ENCODE measurements at regions not wholly inside any gene's neighbourhood (a gene's known extent, or its start where the extent isn't known, plus 50 kb on each side); places are given as distances from the start of the nearest gene placed in this dataset.

DNA sequence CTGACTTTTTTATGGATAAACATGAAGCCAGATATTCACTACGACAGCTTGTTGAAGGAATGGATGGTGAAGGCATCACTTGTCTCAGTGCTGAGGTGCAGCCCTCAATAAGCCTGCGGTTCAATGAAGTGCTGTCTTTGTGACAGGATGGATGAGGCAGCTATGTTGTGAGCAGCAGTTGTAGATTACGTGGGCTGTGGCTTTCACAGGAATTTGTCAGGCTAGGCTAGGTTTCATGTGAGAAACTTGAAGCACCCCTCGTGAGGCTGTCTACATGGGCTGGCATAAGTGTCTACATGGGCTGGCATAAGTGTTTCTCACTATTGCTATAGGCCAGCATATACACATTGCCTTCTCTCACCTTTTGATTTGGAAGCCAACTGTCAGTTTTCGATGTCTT is 1050.0 kb downstream of the ADGRL3 start:
- WGBS (ENCODE audit: extremely low coverage, insufficient coverage, insufficient read length) = no CpG with 5 or more reads among the region's 5 CpGs
- no peaks in the 10 kb centered on the region for H3K9me3 ChIP-seq (ENCODE audit: insufficient read depth, low read depth, low read length)

GRCh38 chr4:62243895-62244294 is 1043.8 kb downstream of the ADGRL3 start:
- Histone ChIP-seq H2AK5ac (ENCODE audit: low read length) (no peak overlapping the region), H3K14ac (ENCODE audit: low read length) (no peak overlapping the region), H3K36me3 (ENCODE audit: control insufficient read depth in 1 of 2, insufficient read depth in 2 of 2, low read length in 2 of 2) (no peaks in the 10 kb centered on the region), H3K9ac (ENCODE audit: low read length) (no peak overlapping the region), H4K91ac (ENCODE audit: low read depth, low read length) (no peak overlapping the region), H2AFZ (ENCODE audit: insufficient read depth, low read length, poor library complexity) (no peak overlapping the region), H3K23ac (ENCODE audit: low read length) (no peak overlapping the region), H4K8ac (ENCODE audit: low read depth, low read length) (no peak overlapping the region), H3K4ac (ENCODE audit: low read depth, low read length) (no peak overlapping the region), H2BK5ac (ENCODE audit: low read depth, low read length, poor library complexity) (no peak overlapping the region), H3K4me2 (ENCODE audit: low read length) (no peak overlapping the region), H2BK120ac (ENCODE audit: insufficient read depth, low read length, poor library complexity) (no peak overlapping the region), H3K27me3 (ENCODE audit: insufficient read depth, low read length) (no peaks in the 10 kb centered on the region), H3K18ac (ENCODE audit: low read length) (no peak overlapping the region), H3K9me3 (ENCODE audit: insufficient read depth, low read depth, low read length) (no peaks in the 10 kb centered on the region), H3K79me1 (ENCODE audit: low read length) (no peaks in the 10 kb centered on the region), H3K4me1 (ENCODE audit: control insufficient read depth in 1 of 2, insufficient read depth in 2 of 2, low read length in 2 of 2) (no peaks in the 10 kb centered on the region), H3K4me3 (ENCODE audit: low read depth, low read length) (no peak overlapping the region), H4K12ac (ENCODE audit: low read depth, low read length) (no peak overlapping the region), H3K79me2 (ENCODE audit: control insufficient read depth, insufficient read depth, low read length, poor library complexity) (no peaks in the 10 kb centered on the region), H2BK12ac (ENCODE audit: low read length) (no peak overlapping the region), H3K27ac (ENCODE audit: low read depth, low read length) (no peak overlapping the region)
- no CpG with 5 or more reads among the region's 1 CpG for WGBS (ENCODE audit: extremely low coverage, insufficient coverage, insufficient read length)
- DNase-seq = no peak

More for the DNA sequence above, 1050.0 kb downstream of the ADGRL3 start:
- no peak overlapping the region for H3K18ac ChIP-seq (ENCODE audit: low read length)
- no peak overlapping the region for H4K8ac ChIP-seq (ENCODE audit: low read depth, low read length)
- H3K27me3 ChIP-seq (ENCODE audit: insufficient read depth, low read length) = no peaks in the 10 kb centered on the region
- no peak overlapping the region for H2BK120ac ChIP-seq (ENCODE audit: insufficient read depth, low read length, poor library complexity)
- no peak overlapping the region for H3K4ac ChIP-seq (ENCODE audit: low read depth, low read length)
- H3K36me3 ChIP-seq (ENCODE audit: control insufficient read depth in 1 of 2, insufficient read depth in 2 of 2, low read length in 2 of 2) = no peaks in the 10 kb centered on the region
- no peak overlapping the region for H2AFZ ChIP-seq (ENCODE audit: insufficient read depth, low read length, poor library complexity)
- H3K9ac ChIP-seq (ENCODE audit: low read length) = no peak overlapping the region
- H3K4me1 ChIP-seq (ENCODE audit: control insufficient read depth in 1 of 2, insufficient read depth in 2 of 2, low read length in 2 of 2) = no peaks in the 10 kb centered on the region
- no peaks in the 10 kb centered on the region for H3K79me2 ChIP-seq (ENCODE audit: control insufficient read depth, insufficient read depth, low read length, poor library complexity)
- no peak overlapping the region for H3K14ac ChIP-seq (ENCODE audit: low read length)
- H2AK5ac ChIP-seq (ENCODE audit: low read length) = no peak overlapping the region
- no peak overlapping the region for H2BK12ac ChIP-seq (ENCODE audit: low read length)
- DNase-seq = no peak
- H3K27ac ChIP-seq (ENCODE audit: low read depth, low read length) = no peak overlapping the region
- H3K79me1 ChIP-seq (ENCODE audit: low read length) = no peaks in the 10 kb centered on the region
- no peak overlapping the region for H2BK5ac ChIP-seq (ENCODE audit: low read depth, low read length, poor library complexity)
- no peak overlapping the region for H4K12ac ChIP-seq (ENCODE audit: low read depth, low read length)
- H3K23ac ChIP-seq (ENCODE audit: low read length) = no peak overlapping the region
- no peak overlapping the region for H3K4me2 ChIP-seq (ENCODE audit: low read length)
- no peak overlapping the region for H4K91ac ChIP-seq (ENCODE audit: low read depth, low read length)
- H3K4me3 ChIP-seq (ENCODE audit: low read depth, low read length) = no peak overlapping the region

- Histone ChIP-seq H3K4me2 (ENCODE audit: low read length) (no peak overlapping the region), H2AK5ac (ENCODE audit: low read length) (no peak overlapping the region), H3K27ac (ENCODE audit: low read depth, low read length) (no peak overlapping the region), H3K4ac (ENCODE audit: low read depth, low read length) (no peak overlapping the region), H3K79me2 (ENCODE audit: control insufficient read depth, insufficient read depth, low read length, poor library complexity) (no peaks in the 10 kb centered on the region), H3K18ac (ENCODE audit: low read length) (no peak overlapping the region), H3K9ac (ENCODE audit: low read length) (no peak overlapping the region), H2BK120ac (ENCODE audit: insufficient read depth, low read length, poor library complexity) (no peak overlapping the region), H2AFZ (ENCODE audit: insufficient read depth, low read length, poor library complexity) (no peak overlapping the region), H4K8ac (ENCODE audit: low read depth, low read length) (no peak overlapping the region), H3K4me1 (ENCODE audit: control insufficient read depth in 1 of 2, insufficient read depth in 2 of 2, low read length in 2 of 2) (no peaks in the 10 kb centered on the region), H2BK12ac (ENCODE audit: low read length) (no peak overlapping the region), H4K91ac (ENCODE audit: low read depth, low read length) (no peak overlapping the region), H2BK5ac (ENCODE audit: low read depth, low read length, poor library complexity) (no peak overlapping the region), H3K27me3 (ENCODE audit: insufficient read depth, low read length) (no peaks in the 10 kb centered on the region), H3K4me3 (ENCODE audit: low read depth, low read length) (no peak overlapping the region), H3K14ac (ENCODE audit: low read length) (no peak overlapping the region), H3K23ac (ENCODE audit: low read length) (no peak overlapping the region), H3K36me3 (ENCODE audit: control insufficient read depth in 1 of 2, insufficient read depth in 2 of 2, low read length in 2 of 2) (no peaks in the 10 kb centered on the region), H3K79me1 (ENCODE audit: low read length) (no peaks in the 10 kb centered on the region), H4K12ac (ENCODE audit: low read depth, low read length) (no peak overlapping the region), H3K9me3 (ENCODE audit: insufficient read depth, low read depth, low read length) (no peaks in the 10 kb centered on the region)
- DNase-seq = no peak
- no CpG with 5 or more reads among the region's 4 CpGs for WGBS (ENCODE audit: extremely low coverage, insufficient coverage, insufficient read length)
Observed at GRCh38 chr4:62235911-62236310, 1035.8 kb downstream of the ADGRL3 start.

DNA sequence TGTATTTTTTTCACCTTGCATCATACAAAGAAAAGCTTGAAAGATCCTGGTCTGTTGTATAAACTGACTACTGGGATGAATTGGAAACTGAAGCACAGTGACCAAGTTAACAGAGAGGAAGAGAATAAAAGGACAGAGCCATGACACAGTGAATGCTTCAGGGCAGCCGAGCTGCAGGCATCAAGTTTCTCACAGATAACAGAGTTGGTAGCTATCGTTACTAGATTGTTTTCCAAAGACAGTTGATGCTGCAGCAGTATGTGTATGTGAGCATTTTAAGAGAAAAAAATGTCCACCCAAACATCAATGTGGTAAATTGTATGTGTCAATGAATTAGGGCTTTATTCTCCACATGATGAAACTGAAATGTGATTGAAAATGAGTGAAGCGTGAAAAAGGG is 1032.7 kb downstream of the ADGRL3 start:
- no peak overlapping the region for H2BK12ac ChIP-seq (ENCODE audit: low read length)
- no peak overlapping the region for H4K91ac ChIP-seq (ENCODE audit: low read depth, low read length)
- no peaks in the 10 kb centered on the region for H3K79me1 ChIP-seq (ENCODE audit: low read length)
- no peaks in the 10 kb centered on the region for H3K27me3 ChIP-seq (ENCODE audit: insufficient read depth, low read length)
- H4K8ac ChIP-seq (ENCODE audit: low read depth, low read length) = no peak overlapping the region
- H2BK120ac ChIP-seq (ENCODE audit: insufficient read depth, low read length, poor library complexity) = no peak overlapping the region
- H3K27ac ChIP-seq (ENCODE audit: low read depth, low read length) = no peak overlapping the region
- no peak overlapping the region for H3K4me2 ChIP-seq (ENCODE audit: low read length)
- H3K9ac ChIP-seq (ENCODE audit: low read length) = no peak overlapping the region
- no peak overlapping the region for H2BK5ac ChIP-seq (ENCODE audit: low read depth, low read length, poor library complexity)
- no CpG with 5 or more reads among the region's 3 CpGs for WGBS (ENCODE audit: extremely low coverage, insufficient coverage, insufficient read length)
- H3K18ac ChIP-seq (ENCODE audit: low read length) = no peak overlapping the region
- no peaks in the 10 kb centered on the region for H3K9me3 ChIP-seq (ENCODE audit: insufficient read depth, low read depth, low read length)
- H3K4me3 ChIP-seq (ENCODE audit: low read depth, low read length) = no peak overlapping the region
- H3K36me3 ChIP-seq (ENCODE audit: control insufficient read depth in 1 of 2, insufficient read depth in 2 of 2, low read length in 2 of 2) = no peaks in the 10 kb centered on the region
- no peak overlapping the region for H3K4ac ChIP-seq (ENCODE audit: low read depth, low read length)
- DNase-seq = peak in 1 of 2 donors; percentile 15
- no peak overlapping the region for H3K14ac ChIP-seq (ENCODE audit: low read length)
- no peaks in the 10 kb centered on the region for H3K79me2 ChIP-seq (ENCODE audit: control insufficient read depth, insufficient read depth, low read length, poor library complexity)
- no peak overlapping the region for H3K23ac ChIP-seq (ENCODE audit: low read length)
- no peak overlapping the region for H2AK5ac ChIP-seq (ENCODE audit: low read length)
- H2AFZ ChIP-seq (ENCODE audit: insufficient read depth, low read length, poor library complexity) = no peak overlapping the region
- H3K4me1 ChIP-seq (ENCODE audit: control insufficient read depth in 1 of 2, insufficient read depth in 2 of 2, low read length in 2 of 2) = no peaks in the 10 kb centered on the region
- no peak overlapping the region for H4K12ac ChIP-seq (ENCODE audit: low read depth, low read length)

Measured in trophoblast cell (in vitro differentiated cells and primary cell).